ENCODE measurements at regions not wholly inside any gene's neighbourhood (a gene's known extent, or its start where the extent isn't known, plus 50 kb on each side); places are given as distances from the start of the nearest gene placed in this dataset.

- DNase-seq = no peak
These were observed 76.7 kb upstream of the IER5L start for GRCh38 chr9:129254566-129255287.

GRCh38 chr9:129253803-129254381 lies 75.8 kb upstream of the IER5L start:
- peak; percentile 15 for DNase-seq

- DNase-seq = no peak
These were observed 75.1 kb upstream of the IER5L start for GRCh38 chr9:129252937-129253802.

GRCh38 chr9:129250786-129251185 lies 72.7 kb upstream of the IER5L start:
- peak; percentile 33 for DNase-seq

- DNase-seq = no peak
These were observed 69.5 kb upstream of the IER5L start for GRCh38 chr9:129247285-129248153.

GRCh38 chr9:129245276-129245675 lies 67.2 kb upstream of the IER5L start:
- DNase-seq = peak; percentile 46

GRCh38 chr9:129242971-129243561 lies 65.0 kb upstream of the IER5L start:
- DNase-seq = peak; percentile 17

- DNase-seq = no peak
These were observed 64.3 kb upstream of the IER5L start for GRCh38 chr9:129242191-129242941.

GRCh38 chr9:129241725-129242124 lies 63.7 kb upstream of the IER5L start:
- DNase-seq = no peak

- DNase-seq = no peak
These were observed 62.6 kb upstream of the IER5L start for GRCh38 chr9:129240581-129241211.

- no peak for DNase-seq
These were observed 62.0 kb upstream of the IER5L start for GRCh38 chr9:129239946-129240490.

GRCh38 chr9:129237803-129238202 lies 59.7 kb upstream of the IER5L start:
- no peak for DNase-seq

- DNase-seq = peak; percentile 62
These were observed 59.1 kb upstream of the IER5L start for GRCh38 chr9:129237164-129237611.

- DNase-seq = no peak
These were observed 58.5 kb upstream of the IER5L start for GRCh38 chr9:129236441-129237145.

GRCh38 chr9:129235931-129236331 lies 57.9 kb upstream of the IER5L start:
- DNase-seq = no peak

GRCh38 chr9:129235041-129235930 lies 57.2 kb upstream of the IER5L start:
- no peak for DNase-seq

- no peak for DNase-seq
These were observed 56.4 kb upstream of the IER5L start for GRCh38 chr9:129234491-129234890.

- DNase-seq = no peak
These were observed 55.0 kb upstream of the IER5L start for GRCh38 chr9:129232839-129233591.

Measured in fibroblast of skin of scalp (primary cell).